B cell (primary cell): ENCODE measurements at regions not wholly inside any gene's neighbourhood (a gene's known extent, or its start where the extent isn't known, plus 50 kb on each side); places are given as distances from the start of the nearest gene placed in this dataset.

ENCODE experiments used
- ATAC-seq: fragments of 200-7000 bp; cut with Tn5 transposase; one replicate; pipeline ENCODE4 v1.10.0; 2021; ENCODE audit warnings: low read depth, mild to moderate bottlenecking, moderate number of reproducible peaks, moderate library complexity
- CTCF ChIA-PET: fragments of 350-600 bp; sonication (Branson Sonifier 250); formaldehyde crosslinking; loops from one replicate; lab custom pipeline; 2021; ENCODE audit warnings: antibody characterized with exemption, inconsistent platforms; lab: Charles Lee
- POLR2A ChIA-PET: fragments of 350-600 bp; sonication (Branson Sonifier 250); formaldehyde crosslinking; loops from one replicate; lab custom pipeline; 2021; ENCODE audit warnings: antibody characterized with exemption; lab: Charles Lee
- DNase-seq: peaks from one replicate; pipeline ENCODE4 v3.0.0; 2013
- H2AFZ ChIP-seq: 2 replicates; pipeline ENCODE4 v1.6.1; 2012; ENCODE audit warnings: mild to moderate bottlenecking, low read depth, low read length; ENCODE audit not compliant: insufficient read depth, poor library complexity, severe bottlenecking
- H3K27ac ChIP-seq, 2 donors: 1 replicate in 1 of 2; 2 replicates in 1 of 2; pipeline ENCODE4 v1.5.1; 2012 to 2013; ENCODE audit warnings: low read length in 2 of 2, mild to moderate bottlenecking in 2 of 2, moderate library complexity in 1 of 2
- H3K27me3 ChIP-seq, 4 experiments: fragments of 200-600 bp in 1 of 4; sonication (generic) in 1 of 4; replicated peaks in 1 of 4; 1 replicate in 2 of 4; 2 replicates in 2 of 4; pipeline versions ENCODE4 v1.6.1 to v1.7.0; 2013 to 2016; ENCODE audit warnings: low read length in 3 of 4, mild to moderate bottlenecking in 2 of 4, mixed read lengths in 1 of 4, moderate library complexity in 1 of 4; ENCODE audit not compliant: insufficient read depth in 4 of 4, control insufficient read depth in 3 of 4; ENCODE audit errors: control extremely low read depth in 1 of 4
- H3K36me3 ChIP-seq, 2 experiments: replicated peaks in 1 of 2; 1 replicate in 1 of 2; 2 replicates in 1 of 2; pipeline versions ENCODE4 v1.6.1 to v1.7.1; 2013; ENCODE audit warnings: low read length in 1 of 2; ENCODE audit not compliant: insufficient read depth in 2 of 2, control insufficient read depth in 1 of 2; ENCODE audit errors: control extremely low read depth in 1 of 2, extremely low read depth in 1 of 2
- H3K4me1 ChIP-seq, 2 donors: fragments of 200-600 bp in 1 of 2; sonication (generic) in 1 of 2; 1 replicate in 1 of 2; 2 replicates in 1 of 2; pipeline versions ENCODE4 v1.5.1 to v1.6.1; 2013 to 2017; ENCODE audit warnings: low read length in 2 of 2; ENCODE audit not compliant: control insufficient read depth in 2 of 2, insufficient read depth in 2 of 2
- H3K4me2 ChIP-seq: replicated peaks from 2 replicates; pipeline ENCODE3; 2012; ENCODE audit warnings: mild to moderate bottlenecking, low read depth, low read length; ENCODE audit not compliant: poor library complexity, severe bottlenecking
- H3K4me3 ChIP-seq, 5 experiments: fragments of 200-600 bp in 1 of 5; sonication (generic) in 1 of 5; 1 replicate in 3 of 5; 2 replicates in 2 of 5; pipeline versions ENCODE4 v1.5.1 to v1.7.0; 2011 to 2016; ENCODE audit warnings: low read length in 4 of 5, mild to moderate bottlenecking in 4 of 5, low read depth in 2 of 5, control low read depth in 1 of 5, moderate library complexity in 1 of 5; ENCODE audit not compliant: insufficient read depth in 1 of 5; ENCODE audit errors: control extremely low read depth in 1 of 5, extremely low read depth in 1 of 5
- H3K79me2 ChIP-seq: fragments of 200-600 bp; sonication (generic); one replicate; pipeline ENCODE4 v1.6.0; 2016; ENCODE audit warnings: low read length; ENCODE audit not compliant: control insufficient read depth, insufficient read depth
- H3K9ac ChIP-seq: fragments of 200-600 bp; sonication (generic); 2 replicates; pipeline ENCODE4 v1.6.1; 2017; ENCODE audit warnings: mild to moderate bottlenecking, low read length, moderate library complexity
- H3K9me3 ChIP-seq, 3 donors: one replicate each; pipeline versions ENCODE4 v1.6.1 to v1.7.1; 2013; ENCODE audit warnings: low read length in 2 of 3; ENCODE audit not compliant: control insufficient read depth in 2 of 3, insufficient read depth in 1 of 3; ENCODE audit errors: control extremely low read depth in 1 of 3
- H4K20me1 ChIP-seq: 2 replicates; pipeline ENCODE4 v1.6.0; 2012; ENCODE audit warnings: mild to moderate bottlenecking, low read length; ENCODE audit not compliant: insufficient read depth, control insufficient read depth, poor library complexity, severe bottlenecking
- H3K27ac Mint-ChIP-seq: one replicate; pipeline ENCODE4 v1.8.0; 2021; ENCODE audit warnings: mixed read lengths
- H3K27me3 Mint-ChIP-seq: one replicate; pipeline ENCODE4 v1.8.0; 2021; ENCODE audit warnings: mixed read lengths
- H3K4me1 Mint-ChIP-seq: one replicate; pipeline ENCODE4 v1.8.0; 2021; ENCODE audit warnings: mixed read lengths
- H3K4me3 Mint-ChIP-seq: one replicate; pipeline ENCODE4 v1.8.0; 2021; ENCODE audit warnings: mixed read lengths
- H3K9me3 Mint-ChIP-seq: one replicate; pipeline ENCODE4 v1.8.0; 2022; ENCODE audit warnings: mixed read lengths; ENCODE audit not compliant: insufficient read depth
- EZH2 ChIP-seq: IDR thresholded peaks from 2 replicates; pipeline ENCODE4 v1.6.1; 2012; ENCODE audit warnings: borderline replicate concordance, low read depth, mild to moderate bottlenecking, moderate library complexity, low read length; ENCODE audit not compliant: insufficient read depth, poor library complexity, severe bottlenecking
- WGBS: methylation state at CpG from one replicate; pipeline ENCODE4 v1.1.5; 2013; ENCODE audit warnings: missing lambda C conversion rate; ENCODE audit not compliant: insufficient coverage; 5-methylcytosine and 5-hydroxymethylcytosine counted together
- intact Hi-C: fragments of 100-400 bp; cut with micrococcal nuclease; formaldehyde crosslinking; loops from one replicate; pipeline ENCODE4 v1.10.0; 2022
- TF ChIP-seq, protein P1 (sequence below): fragments of 200-600 bp; IDR thresholded peaks from one replicate; pipeline ENCODE4 v1.8.0; 2022; ENCODE audit warnings: antibody characterized with exemption, mild to moderate bottlenecking

DNA sequence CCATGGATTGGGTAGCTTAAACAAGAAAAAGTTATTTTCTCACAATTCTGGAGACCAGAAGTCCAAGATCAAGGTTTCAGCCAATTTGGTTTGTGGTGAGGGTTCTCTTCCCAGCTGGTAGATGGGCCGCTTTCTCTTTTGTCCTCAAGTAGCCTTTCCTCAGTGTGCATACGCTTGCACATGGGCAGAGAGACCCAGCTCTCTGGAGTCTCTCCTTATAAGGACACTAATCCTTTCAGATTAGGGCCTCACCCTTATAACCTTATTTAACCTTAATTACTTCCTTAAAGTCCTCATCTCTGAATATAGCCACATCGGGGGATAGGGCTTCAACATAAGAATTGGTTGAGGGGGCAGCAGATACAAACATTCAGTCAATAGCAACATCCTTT, 68.4 kb upstream of the NLK start:
- no peak overlapping the region for H3K27ac ChIP-seq
- no peak overlapping the region for H3K4me3 ChIP-seq
- POLR2A ChIA-PET: no interaction called here
- CTCF ChIA-PET: no interaction called here
- Mint-ChIP-seq H3K27me3 (peaks cover 14% of the 10 kb centered on the region), H3K9me3 (no peaks in the 10 kb centered on the region), H3K4me1 (no peaks in the 10 kb centered on the region), H3K27ac (no peak overlapping the region), H3K4me3 (no peak overlapping the region)
- ATAC-seq: no peak
- H3K9ac ChIP-seq: no peak overlapping the region
- WGBS: 100% methylated on average over 1 of the region's 3 CpGs
- H3K9me3 ChIP-seq: peaks cover 0 to 5% (median 0%) of the 10 kb centered on the region in 3 donors
- intact Hi-C loops: no loop called here
- DNase-seq: no peak
- H3K4me1 ChIP-seq: no peaks in the 10 kb centered on the region
- H3K4me2 ChIP-seq: no peak overlapping the region
- no peaks in the 10 kb centered on the region for H4K20me1 ChIP-seq
- H2AFZ ChIP-seq: no peak overlapping the region
- TF ChIP-seq, protein P1, sequence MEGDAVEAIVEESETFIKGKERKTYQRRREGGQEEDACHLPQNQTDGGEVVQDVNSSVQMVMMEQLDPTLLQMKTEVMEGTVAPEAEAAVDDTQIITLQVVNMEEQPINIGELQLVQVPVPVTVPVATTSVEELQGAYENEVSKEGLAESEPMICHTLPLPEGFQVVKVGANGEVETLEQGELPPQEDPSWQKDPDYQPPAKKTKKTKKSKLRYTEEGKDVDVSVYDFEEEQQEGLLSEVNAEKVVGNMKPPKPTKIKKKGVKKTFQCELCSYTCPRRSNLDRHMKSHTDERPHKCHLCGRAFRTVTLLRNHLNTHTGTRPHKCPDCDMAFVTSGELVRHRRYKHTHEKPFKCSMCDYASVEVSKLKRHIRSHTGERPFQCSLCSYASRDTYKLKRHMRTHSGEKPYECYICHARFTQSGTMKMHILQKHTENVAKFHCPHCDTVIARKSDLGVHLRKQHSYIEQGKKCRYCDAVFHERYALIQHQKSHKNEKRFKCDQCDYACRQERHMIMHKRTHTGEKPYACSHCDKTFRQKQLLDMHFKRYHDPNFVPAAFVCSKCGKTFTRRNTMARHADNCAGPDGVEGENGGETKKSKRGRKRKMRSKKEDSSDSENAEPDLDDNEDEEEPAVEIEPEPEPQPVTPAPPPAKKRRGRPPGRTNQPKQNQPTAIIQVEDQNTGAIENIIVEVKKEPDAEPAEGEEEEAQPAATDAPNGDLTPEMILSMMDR: no peak
- no peak for TF ChIP-seq EZH2
- peaks cover 0 to 5% (median 0%) of the 10 kb centered on the region in 4 experiments for H3K27me3 ChIP-seq
- H3K79me2 ChIP-seq: no peaks in the 10 kb centered on the region
- no peaks in the 10 kb centered on the region for H3K36me3 ChIP-seq

DNA sequence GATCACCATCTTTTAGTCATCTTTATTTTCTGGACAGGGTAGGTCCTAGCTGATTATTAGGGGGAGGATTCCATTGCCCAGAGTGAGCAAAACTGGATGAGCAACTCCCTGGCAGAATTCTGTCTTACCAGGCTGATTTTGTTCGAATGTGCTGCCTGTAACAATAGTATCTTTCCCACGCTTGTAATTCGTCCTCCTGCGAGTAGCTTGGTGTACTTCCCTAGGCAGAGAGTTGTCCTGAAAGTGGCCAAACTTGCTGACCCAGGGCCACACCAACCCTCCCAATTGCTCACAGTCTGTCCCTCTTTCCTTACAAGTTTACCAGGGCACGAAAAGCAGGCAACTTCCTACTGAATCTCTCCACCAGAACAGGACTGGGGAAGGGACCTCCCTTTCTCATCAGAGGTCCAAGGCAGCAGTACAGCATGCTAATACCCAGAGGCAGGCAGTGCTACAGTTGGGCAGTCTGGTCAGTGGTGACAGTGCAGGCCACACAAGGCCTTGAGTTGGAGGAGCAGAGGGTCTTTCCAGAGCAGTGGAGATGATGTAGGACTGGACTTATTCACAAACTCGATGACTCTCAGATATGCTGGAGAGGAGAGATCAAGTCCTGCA, 67.8 kb upstream of the NLK start:
- H3K4me3 ChIP-seq: no peak overlapping the region
- H3K27me3 ChIP-seq: peaks cover 0 to 5% (median 0%) of the 10 kb centered on the region in 4 experiments
- 92% methylated on average over 4 of the region's 6 CpGs for WGBS
- H3K4me1 ChIP-seq: no peaks in the 10 kb centered on the region
- TF ChIP-seq EZH2: no peak
- TF ChIP-seq, protein P1: no peak
- ChIA-PET POLR2A (no interaction called here), CTCF (no interaction called here)
- intact Hi-C loops: no loop called here
- Mint-ChIP-seq H3K9me3 (no peaks in the 10 kb centered on the region), H3K27me3 (peaks cover 14% of the 10 kb centered on the region), H3K4me3 (no peak overlapping the region), H3K27ac (no peak overlapping the region), H3K4me1 (no peaks in the 10 kb centered on the region)
- no peaks in the 10 kb centered on the region for H3K36me3 ChIP-seq
- H4K20me1 ChIP-seq: no peaks in the 10 kb centered on the region
- ATAC-seq (no peak), DNase-seq (no peak)
- H3K79me2 ChIP-seq: no peaks in the 10 kb centered on the region
- no peak overlapping the region for H3K4me2 ChIP-seq
- H3K9me3 ChIP-seq: peaks cover 0 to 5% (median 0%) of the 10 kb centered on the region in 3 donors
- no peak overlapping the region for H3K27ac ChIP-seq
- H2AFZ ChIP-seq: no peak overlapping the region
- no peak overlapping the region for H3K9ac ChIP-seq
